RCC 7860 (cell line): ENCODE measurements at regions not wholly inside any gene's neighbourhood (a gene's known extent, or its start where the extent isn't known, plus 50 kb on each side); places are given as distances from the start of the nearest gene placed in this dataset.

Experiments used
- DNase-seq: peaks from one replicate; pipeline ENCODE4 v3.0.0-alpha.2; 2015; ENCODE audit warnings: low spot score
- FAIRE-seq: peaks from 2 replicates; lab custom pipeline; 2012; peaks lifted over from hg19 to GRCh38; lab: Jason Lieb, UNC

- DNase-seq: no peak
- no peak for FAIRE-seq
Measured at GRCh38 chr1:63169057-63169456, 153.3 kb upstream of the FOXD3 start.

- no peak for DNase-seq
- FAIRE-seq: no peak
Measured at GRCh38 chr1:63173161-63173560, 149.2 kb upstream of the FOXD3 start.

- DNase-seq: no peak
- FAIRE-seq: no peak
Measured at GRCh38 chr1:63189677-63190076, 132.7 kb upstream of the FOXD3 start.

- DNase-seq (no peak), FAIRE-seq (no peak)
Measured at GRCh38 chr1:63190171-63190570, 132.2 kb upstream of the FOXD3 start.

GRCh38 chr1:63198871-63199394 lies 123.4 kb upstream of the FOXD3 start:
- no peak for DNase-seq
- FAIRE-seq: no peak

- FAIRE-seq (no peak), DNase-seq (no peak)
Measured at GRCh38 chr1:63199706-63200335, 122.5 kb upstream of the FOXD3 start.

- DNase-seq (no peak), FAIRE-seq (no peak)
Measured at GRCh38 chr1:63200676-63201075, 121.7 kb upstream of the FOXD3 start.

- DNase-seq: no peak
- no peak for FAIRE-seq
Measured at GRCh38 chr1:63203641-63204040, 118.7 kb upstream of the FOXD3 start.

- FAIRE-seq (no peak), DNase-seq (no peak)
Measured at GRCh38 chr1:63205776-63206175, 116.6 kb upstream of the FOXD3 start.

- FAIRE-seq: no peak
Measured at GRCh38 chr1:63214553-63214952, 107.8 kb upstream of the FOXD3 start.

GRCh38 chr1:63223426-63223825 lies 98.9 kb upstream of the FOXD3 start:
- no peak for FAIRE-seq

More at GRCh38 chr1:63214553-63214952, 107.8 kb upstream of the FOXD3 start:
- no peak for DNase-seq

GRCh38 chr1:63230722-63231121 lies 91.6 kb upstream of the FOXD3 start:
- DNase-seq (no peak), FAIRE-seq (no peak)

More at GRCh38 chr1:63223426-63223825, 98.9 kb upstream of the FOXD3 start:
- no peak for DNase-seq

- FAIRE-seq (no peak), DNase-seq (no peak)
Measured at GRCh38 chr1:63238721-63239120, 83.6 kb upstream of the FOXD3 start.

GRCh38 chr1:63245186-63245585 lies 77.2 kb upstream of the FOXD3 start:
- DNase-seq (no peak), FAIRE-seq (no peak)

- DNase-seq (no peak), FAIRE-seq (no peak)
Measured at GRCh38 chr1:63248216-63248615, 74.2 kb upstream of the FOXD3 start.

- DNase-seq: no peak
- FAIRE-seq: no peak
Measured at GRCh38 chr1:63255153-63255552, 67.2 kb upstream of the FOXD3 start.

- FAIRE-seq: no peak
Measured at GRCh38 chr1:63261736-63262458, 60.5 kb upstream of the FOXD3 start.

GRCh38 chr1:63262459-63262770 lies 60.0 kb upstream of the FOXD3 start:
- DNase-seq (no peak), FAIRE-seq (no peak)

More at GRCh38 chr1:63261736-63262458, 60.5 kb upstream of the FOXD3 start:
- no peak for DNase-seq

GRCh38 chr1:63264161-63264560 lies 58.2 kb upstream of the FOXD3 start:
- FAIRE-seq (no peak), DNase-seq (no peak)

GRCh38 chr1:63266857-63267256 lies 55.5 kb upstream of the FOXD3 start:
- no peak for FAIRE-seq

GRCh38 chr1:63268876-63269275 lies 53.5 kb upstream of the FOXD3 start:
- no peak for DNase-seq

More at GRCh38 chr1:63266857-63267256, 55.5 kb upstream of the FOXD3 start:
- DNase-seq: no peak

GRCh38 chr1:63269571-63269970 lies 52.8 kb upstream of the FOXD3 start:
- FAIRE-seq (no peak), DNase-seq (no peak)

More at GRCh38 chr1:63268876-63269275, 53.5 kb upstream of the FOXD3 start:
- no peak for FAIRE-seq
